Breast epithelium (tissue), 4 donors: ENCODE measurements at regions not wholly inside any gene's neighbourhood (a gene's known extent, or its start where the extent isn't known, plus 50 kb on each side); places are given as distances from the start of the nearest gene placed in this dataset.

Experiments used
- DNase-seq, 2 donors: peaks; one replicate each; pipeline ENCODE4 v3.0.0-alpha.2; 2019; ENCODE audit warnings: low spot score in 2 of 2
- H3K27ac ChIP-seq, 2 donors: fragments of 200-600 bp; sonication (generic) in 1 of 2; one replicate each; pipeline ENCODE4 v1.5.1; 2016 to 2019; ENCODE audit warnings: mild to moderate bottlenecking in 1 of 2
- H3K27me3 ChIP-seq, 2 donors: fragments of 200-600 bp; sonication (generic) in 1 of 2; one replicate each; pipeline versions ENCODE4 v1.5.1 to v1.6.0; 2017 to 2019; ENCODE audit warnings: control low read depth in 1 of 2, mild to moderate bottlenecking in 1 of 2
- H3K36me3 ChIP-seq: fragments of 200-600 bp; one replicate; pipeline ENCODE4 v1.5.1; 2019
- H3K4me1 ChIP-seq, 2 donors: fragments of 200-600 bp; sonication (generic); one replicate each; pipeline ENCODE4 v1.5.1; 2016 to 2019; ENCODE audit warnings: control low read depth in 1 of 2
- H3K4me3 ChIP-seq, 3 donors: fragments of 200-600 bp; sonication (generic); 1 replicate in 2 of 3; 2 replicates in 1 of 3; pipeline ENCODE4 v1.5.1; 2016 to 2019; ENCODE audit warnings: mild to moderate bottlenecking in 3 of 3, moderate library complexity in 2 of 3
- H3K9me3 ChIP-seq, 2 donors: fragments of 200-600 bp; sonication (generic) in 1 of 2; one replicate each; pipeline ENCODE4 v1.5.1; 2016 to 2019; ENCODE audit warnings: control low read depth in 1 of 2
- CTCF ChIP-seq, 3 donors: fragments of 450-650 bp; IDR thresholded peaks; one replicate each; pipeline ENCODE4 v1.5.1; 2016 to 2017; ENCODE audit warnings: antibody characterized with exemption in 3 of 3, mild to moderate bottlenecking in 3 of 3, moderate library complexity in 3 of 3
- POLR2A ChIP-seq: fragments of 450-650 bp; IDR thresholded peaks from one replicate; pipeline ENCODE4 v1.6.1; 2016; ENCODE audit warnings: antibody characterized with exemption, mild to moderate bottlenecking, moderate library complexity
- POLR2AphosphoS5 ChIP-seq, 3 donors: sonication (generic); formaldehyde crosslinking; IDR thresholded peaks; one replicate each; pipeline ENCODE4 v1.6.1; 2017; ENCODE audit warnings: antibody characterized with exemption in 3 of 3
- intact Hi-C: fragments of 100-400 bp; cut with DNase I; formaldehyde crosslinking; loops from one replicate; pipeline ENCODE4 v1.15.1; 2023; ENCODE audit warnings: low total_unique reads

- Histone ChIP-seq H3K36me3 (no peaks in the 10 kb centered on the region), H3K27ac (no peak overlapping the region), H3K27me3 (no peaks in the 10 kb centered on the region), H3K4me3 (no peak overlapping the region), H3K4me1 (no peaks in the 10 kb centered on the region), H3K9me3 (peaks cover 0 to 8% of the 10 kb centered on the region in 2 donors)
- TF ChIP-seq POLR2A = no peak
- TF ChIP-seq POLR2AphosphoS5 (IDR thresholded peaks at IDR 0.05) = no peak
- no peak for TF ChIP-seq CTCF (IDR thresholded peaks at IDR 0.05)
- intact Hi-C loops = no loop called here
- DNase-seq = no peak
Measured at GRCh38 chr1:193774536-193775323, 588.3 kb upstream of the B3GALT2 start.

DNA sequence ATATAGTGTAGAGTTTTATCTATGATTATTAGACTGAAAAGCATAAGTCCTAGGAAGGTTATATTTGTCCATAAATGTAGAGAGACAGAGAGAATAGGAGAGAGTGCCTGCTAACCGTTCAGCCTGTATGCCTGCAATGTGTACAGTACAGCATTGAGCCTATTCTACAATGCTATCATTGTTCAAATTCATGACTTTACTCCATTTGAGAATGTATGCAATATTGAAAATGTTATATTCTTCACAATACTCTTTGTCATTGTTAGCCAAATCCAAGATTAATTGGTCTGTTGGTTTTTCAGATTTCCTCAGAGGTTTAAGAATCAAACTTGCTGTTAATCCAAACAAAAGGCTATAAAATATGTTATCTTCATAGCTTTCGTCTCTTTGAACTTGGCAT is 585.2 kb upstream of the B3GALT2 start:
- Histone ChIP-seq H3K9me3 (peaks cover 0 to 8% of the 10 kb centered on the region in 2 donors), H3K27ac (no peak overlapping the region), H3K36me3 (no peaks in the 10 kb centered on the region), H3K4me3 (no peak overlapping the region), H3K4me1 (no peaks in the 10 kb centered on the region), H3K27me3 (no peaks in the 10 kb centered on the region)
- intact Hi-C loops = no loop called here
- no peak for TF ChIP-seq CTCF (IDR thresholded peaks at IDR 0.05)
- TF ChIP-seq POLR2A = no peak
- TF ChIP-seq POLR2AphosphoS5 (IDR thresholded peaks at IDR 0.05) = no peak
- DNase-seq = no peak

DNA sequence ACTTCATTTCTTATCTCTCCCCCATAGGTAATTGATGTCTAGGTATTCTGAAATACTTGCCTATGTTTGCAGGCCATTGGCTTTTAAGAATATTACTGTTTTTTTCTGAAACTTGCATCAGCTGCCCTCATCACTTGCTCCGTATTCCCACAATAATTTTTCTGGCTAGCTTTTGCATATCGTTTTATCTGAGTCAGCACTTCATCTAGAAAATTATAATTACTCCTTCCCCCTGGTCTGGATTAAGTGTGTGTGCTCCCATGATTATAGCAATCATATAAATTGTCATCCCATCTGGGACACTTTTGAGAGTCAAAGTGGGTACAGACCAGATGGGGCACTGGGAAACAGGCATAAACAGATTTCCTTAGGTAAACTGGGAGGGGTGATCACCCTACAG is 583.2 kb upstream of the B3GALT2 start:
- no peak for DNase-seq
- no peaks in the 10 kb centered on the region for H3K9me3 ChIP-seq
- intact Hi-C loops = no loop called here
- no peak overlapping the region for H3K27ac ChIP-seq
- H3K36me3 ChIP-seq = no peaks in the 10 kb centered on the region
- no peak overlapping the region for H3K4me3 ChIP-seq
- TF ChIP-seq POLR2A = no peak
- no peak for TF ChIP-seq POLR2AphosphoS5 (IDR thresholded peaks at IDR 0.05)
- TF ChIP-seq CTCF (IDR thresholded peaks at IDR 0.05) = no peak
- H3K4me1 ChIP-seq = no peaks in the 10 kb centered on the region
- no peaks in the 10 kb centered on the region for H3K27me3 ChIP-seq

GRCh38 chr1:193767886-193768285 is 581.5 kb upstream of the B3GALT2 start:
- Histone ChIP-seq H3K9me3 (no peaks in the 10 kb centered on the region), H3K27ac (no peak overlapping the region), H3K27me3 (no peaks in the 10 kb centered on the region), H3K4me3 (no peak overlapping the region), H3K36me3 (no peaks in the 10 kb centered on the region), H3K4me1 (no peaks in the 10 kb centered on the region)
- TF ChIP-seq POLR2AphosphoS5 (IDR thresholded peaks at IDR 0.05) (no peak), POLR2A (no peak), CTCF (IDR thresholded peaks at IDR 0.05) (no peak)
- intact Hi-C loops = no loop called here
- no peak for DNase-seq

DNA sequence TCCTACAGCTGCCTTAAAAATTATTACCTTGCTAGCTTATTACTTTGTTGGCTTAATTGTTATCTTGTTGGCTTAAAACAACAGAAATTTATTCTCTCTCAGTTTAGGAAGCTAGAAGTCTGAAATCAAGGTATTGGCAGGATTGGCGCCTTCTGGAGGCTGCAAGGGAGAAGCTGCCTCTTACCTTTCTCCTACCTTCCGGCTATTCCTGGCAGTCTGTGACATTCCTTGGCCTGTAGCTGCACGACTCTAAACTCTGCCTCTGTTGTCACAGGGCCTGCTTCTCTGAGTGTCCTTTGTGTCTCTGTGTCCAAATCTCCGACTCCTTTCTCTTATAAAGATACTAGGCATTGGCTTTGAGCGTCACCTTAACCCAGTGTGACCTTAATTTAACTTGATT is 579.9 kb upstream of the B3GALT2 start:
- Histone ChIP-seq H3K4me3 (no peak overlapping the region), H3K27ac (no peak overlapping the region), H3K27me3 (no peaks in the 10 kb centered on the region), H3K4me1 (no peaks in the 10 kb centered on the region), H3K9me3 (no peaks in the 10 kb centered on the region), H3K36me3 (no peaks in the 10 kb centered on the region)
- intact Hi-C loops = no loop called here
- DNase-seq = peak in 1 of 2 donors; percentile 22
- TF ChIP-seq POLR2A = no peak
- TF ChIP-seq POLR2AphosphoS5 (IDR thresholded peaks at IDR 0.05) = no peak
- TF ChIP-seq CTCF (IDR thresholded peaks at IDR 0.05) = no peak
